HEK293T (cell line): ENCODE measurements at regions not wholly inside any gene's neighbourhood (a gene's known extent, or its start where the extent isn't known, plus 50 kb on each side); places are given as distances from the start of the nearest gene placed in this dataset.

ENCODE experiments used
- ARNT ChIP-seq: fragments of 450-650 bp; IDR thresholded peaks from 2 replicates; pipeline ENCODE4 v1.6.1; 2017; ENCODE audit warnings: mild to moderate bottlenecking
- BHLHE40 ChIP-seq: fragments of 450-650 bp; IDR thresholded peaks from 2 replicates; pipeline ENCODE4 v1.6.1; 2016; ENCODE audit warnings: mild to moderate bottlenecking, moderate library complexity, borderline replicate concordance
- ELF4 ChIP-seq: fragments of 450-650 bp; IDR thresholded peaks from 2 replicates; pipeline ENCODE4 v1.6.1; 2017; ENCODE audit warnings: antibody characterized with exemption
- FOXK2 ChIP-seq: fragments of 450-650 bp; IDR thresholded peaks from 2 replicates; pipeline ENCODE4 v1.6.1; 2016; ENCODE audit warnings: mild to moderate bottlenecking
- FOXM1 ChIP-seq: fragments of 450-650 bp; IDR thresholded peaks from 2 replicates; pipeline ENCODE4 v1.6.1; 2017; ENCODE audit warnings: mild to moderate bottlenecking, borderline replicate concordance
- HDGF ChIP-seq: fragments of 450-650 bp; IDR thresholded peaks from 2 replicates; pipeline ENCODE4 v1.6.1; 2017; ENCODE audit warnings: antibody characterized with exemption, borderline replicate concordance
- LEF1 ChIP-seq: fragments of 450-650 bp; IDR thresholded peaks from 2 replicates; pipeline ENCODE4 v1.6.1; 2017; ENCODE audit warnings: mild to moderate bottlenecking, borderline replicate concordance
- NFRKB ChIP-seq: fragments of 450-650 bp; IDR thresholded peaks from 2 replicates; pipeline ENCODE4 v1.6.1; 2016; ENCODE audit warnings: mild to moderate bottlenecking, moderate library complexity
- SP1 ChIP-seq: fragments of 450-650 bp; IDR thresholded peaks from 2 replicates; pipeline ENCODE4 v1.6.1; 2017
- SUZ12 ChIP-seq: fragments of 450-650 bp; IDR thresholded peaks from 2 replicates; pipeline ENCODE4 v1.6.1; 2016; ENCODE audit warnings: mild to moderate bottlenecking
- TARDBP ChIP-seq: fragments of 450-650 bp; IDR thresholded peaks from 2 replicates; pipeline ENCODE4 v1.6.1; 2016
- ZNF384 ChIP-seq: fragments of 450-650 bp; IDR thresholded peaks from 2 replicates; pipeline ENCODE4 v1.6.1; 2016

GRCh38 chr16:86986809-86987487, 330.2 kb downstream of the C16orf95 start:
- TF ChIP-seq FOXM1 (no peak), ARNT (no peak), NFRKB (no peak), FOXK2 (no peak), BHLHE40 (no peak), SUZ12 (no peak), HDGF (no peak), TARDBP (no peak), SP1 (no peak), ZNF384 (no peak), ELF4 (no peak), LEF1 (no peak)
